Neural progenitor cell (in vitro differentiated cells): ENCODE measurements at regions not wholly inside any gene's neighbourhood (a gene's known extent, or its start where the extent isn't known, plus 50 kb on each side); places are given as distances from the start of the nearest gene placed in this dataset.

Source experiments
- EZH2phosphoT487 ChIP-seq: fragments of 200-600 bp; sonication (generic); IDR thresholded peaks from 2 replicates; pipeline ENCODE4 v1.6.1; 2017; ENCODE audit warnings: antibody characterized with exemption
- TF ChIP-seq, protein P1 (sequence below): fragments of 200-600 bp; sonication (generic); IDR thresholded peaks from 2 replicates; pipeline ENCODE4 v1.5.1; 2017; ENCODE audit warnings: antibody characterized with exemption, mild to moderate bottlenecking

DNA sequence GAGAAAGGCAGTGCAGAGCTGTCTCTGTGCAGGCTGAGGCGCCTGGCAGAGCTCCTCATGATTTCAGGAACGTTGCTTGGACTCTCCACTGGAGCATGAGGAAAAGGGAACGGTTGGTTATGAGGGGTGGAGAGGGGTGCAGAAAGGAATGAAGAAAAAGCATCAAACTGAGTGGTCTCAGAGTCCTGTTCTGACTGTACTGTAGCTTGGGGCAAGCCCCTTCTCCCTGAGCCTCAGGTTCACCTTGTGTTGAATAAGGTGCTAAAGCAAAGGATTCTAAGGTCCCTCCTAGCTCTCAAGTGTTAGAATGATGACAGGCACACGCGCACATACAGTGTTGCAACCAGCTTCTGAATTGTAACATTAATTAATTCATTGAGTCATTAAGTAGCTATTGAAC lies 125.2 kb upstream of the PARP11 start:
- TF ChIP-seq, protein P1, sequence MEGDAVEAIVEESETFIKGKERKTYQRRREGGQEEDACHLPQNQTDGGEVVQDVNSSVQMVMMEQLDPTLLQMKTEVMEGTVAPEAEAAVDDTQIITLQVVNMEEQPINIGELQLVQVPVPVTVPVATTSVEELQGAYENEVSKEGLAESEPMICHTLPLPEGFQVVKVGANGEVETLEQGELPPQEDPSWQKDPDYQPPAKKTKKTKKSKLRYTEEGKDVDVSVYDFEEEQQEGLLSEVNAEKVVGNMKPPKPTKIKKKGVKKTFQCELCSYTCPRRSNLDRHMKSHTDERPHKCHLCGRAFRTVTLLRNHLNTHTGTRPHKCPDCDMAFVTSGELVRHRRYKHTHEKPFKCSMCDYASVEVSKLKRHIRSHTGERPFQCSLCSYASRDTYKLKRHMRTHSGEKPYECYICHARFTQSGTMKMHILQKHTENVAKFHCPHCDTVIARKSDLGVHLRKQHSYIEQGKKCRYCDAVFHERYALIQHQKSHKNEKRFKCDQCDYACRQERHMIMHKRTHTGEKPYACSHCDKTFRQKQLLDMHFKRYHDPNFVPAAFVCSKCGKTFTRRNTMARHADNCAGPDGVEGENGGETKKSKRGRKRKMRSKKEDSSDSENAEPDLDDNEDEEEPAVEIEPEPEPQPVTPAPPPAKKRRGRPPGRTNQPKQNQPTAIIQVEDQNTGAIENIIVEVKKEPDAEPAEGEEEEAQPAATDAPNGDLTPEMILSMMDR: no peak
- no peak for TF ChIP-seq EZH2phosphoT487
